CD14-positive monocyte (primary cell): ENCODE measurements at regions not wholly inside any gene's neighbourhood (a gene's known extent, or its start where the extent isn't known, plus 50 kb on each side); places are given as distances from the start of the nearest gene placed in this dataset.

Source experiments
- DNase-seq, 3 donors: peaks; one replicate each; pipeline ENCODE4 v3.0.0-alpha.2; 2011 to 2022
- H2AFZ ChIP-seq: 2 replicates; pipeline ENCODE4 v1.6.0; 2012; ENCODE audit warnings: mild to moderate bottlenecking, low read depth, low read length, inconsistent platforms; ENCODE audit not compliant: insufficient read depth, poor library complexity, severe bottlenecking
- H3K27ac ChIP-seq, 2 donors: 1 replicate in 1 of 2; 2 replicates in 1 of 2; pipeline ENCODE4 v1.5.1; 2012 to 2013; ENCODE audit warnings: low read length in 2 of 2, control low read depth in 1 of 2, inconsistent platforms in 1 of 2, low read depth in 1 of 2, mild to moderate bottlenecking in 1 of 2
- H3K27me3 ChIP-seq, 2 donors: one replicate each; pipeline versions ENCODE4 v1.6.0 to v1.6.1; 2011 to 2013; ENCODE audit warnings: low read length in 2 of 2; ENCODE audit not compliant: control insufficient read depth in 2 of 2, insufficient read depth in 2 of 2
- H3K36me3 ChIP-seq, 2 donors: replicated peaks in 1 of 2; 1 replicate in 1 of 2; 2 replicates in 1 of 2; pipeline versions ENCODE4 v1.5.1 to v1.6.1; 2012 to 2013; ENCODE audit warnings: low read length in 2 of 2, control low read depth in 1 of 2, inconsistent platforms in 1 of 2, mild to moderate bottlenecking in 1 of 2; ENCODE audit not compliant: insufficient read depth in 2 of 2, control insufficient read depth in 1 of 2
- H3K4me1 ChIP-seq, 2 donors: 1 replicate in 1 of 2; 2 replicates in 1 of 2; pipeline versions ENCODE4 v1.5.1 to v1.6.1; 2012 to 2013; ENCODE audit warnings: low read length in 2 of 2, control low read depth in 1 of 2, inconsistent platforms in 1 of 2, mild to moderate bottlenecking in 1 of 2, moderate library complexity in 1 of 2; ENCODE audit not compliant: insufficient read depth in 2 of 2, control insufficient read depth in 1 of 2
- H3K4me2 ChIP-seq: replicated peaks from 2 replicates; pipeline ENCODE3; 2012; ENCODE audit warnings: low read length, moderate library complexity, mild to moderate bottlenecking; ENCODE audit not compliant: poor library complexity, severe bottlenecking; ENCODE audit errors: extremely low read depth
- H3K4me3 ChIP-seq, 3 experiments: fragments of 200-600 bp in 1 of 3; sonication (generic) in 1 of 3; replicated peaks in 1 of 3; 1 replicate in 2 of 3; 2 replicates in 1 of 3; pipeline ENCODE4 v1.5.1; 2011 to 2013; ENCODE audit warnings: low read length in 3 of 3, mild to moderate bottlenecking in 3 of 3, control low read depth in 2 of 3, low read depth in 2 of 3, inconsistent platforms in 1 of 3, moderate library complexity in 1 of 3
- H3K79me2 ChIP-seq: 2 replicates; pipeline ENCODE4 v1.6.0; 2012; ENCODE audit warnings: mild to moderate bottlenecking, control low read depth, inconsistent platforms, low read length, moderate library complexity; ENCODE audit not compliant: insufficient read depth
- H3K9ac ChIP-seq: 2 replicates; pipeline ENCODE4 v1.6.0; 2017; ENCODE audit warnings: low read length, mild to moderate bottlenecking; ENCODE audit not compliant: insufficient read depth, poor library complexity, severe bottlenecking
- H3K9me3 ChIP-seq, 2 donors: replicated peaks in 1 of 2; 1 replicate in 1 of 2; 2 replicates in 1 of 2; pipeline versions ENCODE4 v1.5.1 to v1.6.1; 2012 to 2013; ENCODE audit warnings: low read length in 2 of 2, control low read depth in 1 of 2; ENCODE audit not compliant: control insufficient read depth in 1 of 2, insufficient read depth in 1 of 2
- H4K20me1 ChIP-seq: 2 replicates; pipeline ENCODE4 v1.6.0; 2012; ENCODE audit warnings: mild to moderate bottlenecking, low read length, control low read depth, moderate library complexity; ENCODE audit not compliant: insufficient read depth
- H3K27ac Mint-ChIP-seq, 7 donors: one replicate each; pipeline ENCODE4 v1.8.0; 2020; ENCODE audit warnings: mild to moderate bottlenecking in 7 of 7, mixed read lengths in 7 of 7, moderate library complexity in 6 of 7, inconsistent platforms in 2 of 7
- H3K27me3 Mint-ChIP-seq, 3 donors: one replicate each; pipeline ENCODE4 v1.8.0; 2021 to 2022; ENCODE audit warnings: low read depth in 3 of 3, mild to moderate bottlenecking in 3 of 3, mixed read lengths in 3 of 3, moderate library complexity in 3 of 3, inconsistent platforms in 1 of 3
- H3K36me3 Mint-ChIP-seq, 2 donors: one replicate each; pipeline ENCODE4 v1.8.0; 2020; ENCODE audit warnings: mixed read lengths in 2 of 2, inconsistent platforms in 1 of 2, mild to moderate bottlenecking in 1 of 2
- H3K4me1 Mint-ChIP-seq: one replicate; pipeline ENCODE4 v1.8.0; 2020; ENCODE audit warnings: mild to moderate bottlenecking, mixed read lengths
- H3K4me3 Mint-ChIP-seq, 2 donors: one replicate each; pipeline ENCODE4 v1.8.0; 2020; ENCODE audit warnings: mild to moderate bottlenecking in 2 of 2, mixed read lengths in 2 of 2, moderate library complexity in 1 of 2
- H3K9me3 Mint-ChIP-seq, 7 donors: one replicate each; pipeline ENCODE4 v1.8.0; 2020 to 2022; ENCODE audit warnings: mixed read lengths in 7 of 7, mild to moderate bottlenecking in 6 of 7, moderate library complexity in 6 of 7, inconsistent platforms in 2 of 7
- WGBS: methylation state at CpG from one replicate; pipeline ENCODE4 v1.1.5; 2013; ENCODE audit warnings: missing lambda C conversion rate; ENCODE audit not compliant: insufficient coverage; 5-methylcytosine and 5-hydroxymethylcytosine counted together
- intact Hi-C, 2 donors: fragments of 100-400 bp; cut with micrococcal nuclease; formaldehyde crosslinking; loops; one replicate each; pipeline versions ENCODE4 v1.15.0 to v1.15.1; 2023
- TF ChIP-seq, protein P1 (sequence below): fragments of 200-600 bp; IDR thresholded peaks from one replicate; pipeline ENCODE4 v1.8.0; 2022; ENCODE audit warnings: antibody characterized with exemption, mild to moderate bottlenecking

DNA sequence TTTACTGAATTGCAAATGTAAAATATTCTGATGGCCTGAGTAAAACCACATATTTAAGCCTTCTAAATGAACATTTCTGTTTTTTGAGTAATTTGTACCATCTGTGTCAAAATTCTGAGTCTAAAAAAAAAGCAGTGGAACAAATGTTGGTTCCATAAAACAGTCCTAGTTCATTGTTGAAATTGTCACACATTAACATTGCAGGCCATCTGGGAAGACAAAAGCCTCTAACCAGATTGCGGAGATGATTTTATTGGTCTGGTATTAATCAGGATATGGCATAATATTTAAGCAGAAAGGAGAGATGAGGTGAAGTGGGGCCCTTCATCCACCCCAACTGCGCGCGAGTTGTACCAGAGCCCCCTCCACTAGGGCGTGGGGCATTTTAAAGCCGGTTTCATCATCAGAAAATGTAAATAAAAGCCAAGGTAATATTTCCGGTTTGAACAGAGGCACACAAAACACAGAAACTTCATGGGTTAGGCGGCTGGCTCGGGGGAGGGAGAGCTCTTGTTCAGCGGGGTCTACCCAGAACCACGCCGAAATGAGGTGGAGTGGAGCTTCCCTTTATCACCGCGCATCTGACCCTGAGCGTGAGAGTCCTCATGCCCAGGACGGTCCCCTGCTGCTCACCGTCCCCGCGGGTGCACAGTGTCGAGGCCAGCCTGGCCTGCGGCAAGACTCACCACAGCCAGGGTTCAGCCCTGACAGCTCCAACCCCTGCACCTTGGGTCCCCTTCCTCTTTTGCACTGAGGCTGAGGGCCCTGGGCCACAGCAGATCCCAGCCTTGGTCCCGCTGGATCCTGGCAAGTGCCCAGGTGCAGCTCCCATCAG lies 169.2 kb downstream of the URI1 start:
- 96% methylated on average over 16 of the region's 22 CpGs for WGBS
- Histone ChIP-seq H3K4me2 (no peak overlapping the region), H3K27me3 (no peaks in the 10 kb centered on the region), H4K20me1 (no peaks in the 10 kb centered on the region), H3K4me3 (no peak overlapping the region), H3K9me3 (no peaks in the 10 kb centered on the region), H3K36me3 (no peaks in the 10 kb centered on the region), H3K79me2 (no peaks in the 10 kb centered on the region), H2AFZ (no peak overlapping the region), H3K4me1 (no peaks in the 10 kb centered on the region), H3K27ac (no peak overlapping the region), H3K9ac (no peak overlapping the region)
- no peaks in the 10 kb centered on the region for H3K36me3 Mint-ChIP-seq
- TF ChIP-seq, protein P1, sequence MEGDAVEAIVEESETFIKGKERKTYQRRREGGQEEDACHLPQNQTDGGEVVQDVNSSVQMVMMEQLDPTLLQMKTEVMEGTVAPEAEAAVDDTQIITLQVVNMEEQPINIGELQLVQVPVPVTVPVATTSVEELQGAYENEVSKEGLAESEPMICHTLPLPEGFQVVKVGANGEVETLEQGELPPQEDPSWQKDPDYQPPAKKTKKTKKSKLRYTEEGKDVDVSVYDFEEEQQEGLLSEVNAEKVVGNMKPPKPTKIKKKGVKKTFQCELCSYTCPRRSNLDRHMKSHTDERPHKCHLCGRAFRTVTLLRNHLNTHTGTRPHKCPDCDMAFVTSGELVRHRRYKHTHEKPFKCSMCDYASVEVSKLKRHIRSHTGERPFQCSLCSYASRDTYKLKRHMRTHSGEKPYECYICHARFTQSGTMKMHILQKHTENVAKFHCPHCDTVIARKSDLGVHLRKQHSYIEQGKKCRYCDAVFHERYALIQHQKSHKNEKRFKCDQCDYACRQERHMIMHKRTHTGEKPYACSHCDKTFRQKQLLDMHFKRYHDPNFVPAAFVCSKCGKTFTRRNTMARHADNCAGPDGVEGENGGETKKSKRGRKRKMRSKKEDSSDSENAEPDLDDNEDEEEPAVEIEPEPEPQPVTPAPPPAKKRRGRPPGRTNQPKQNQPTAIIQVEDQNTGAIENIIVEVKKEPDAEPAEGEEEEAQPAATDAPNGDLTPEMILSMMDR = no peak
- no peak for DNase-seq
- H3K27me3 Mint-ChIP-seq = peaks cover 6 to 8% (median 7%) of the 10 kb centered on the region in 3 donors
- H3K9me3 Mint-ChIP-seq = peaks cover 0 to 2% (median 0%) of the 10 kb centered on the region in 7 donors
- H3K27ac Mint-ChIP-seq = no peak overlapping the region
- intact Hi-C loops = no loop called here
- no peak overlapping the region for H3K4me3 Mint-ChIP-seq
- no peaks in the 10 kb centered on the region for H3K4me1 Mint-ChIP-seq

DNA sequence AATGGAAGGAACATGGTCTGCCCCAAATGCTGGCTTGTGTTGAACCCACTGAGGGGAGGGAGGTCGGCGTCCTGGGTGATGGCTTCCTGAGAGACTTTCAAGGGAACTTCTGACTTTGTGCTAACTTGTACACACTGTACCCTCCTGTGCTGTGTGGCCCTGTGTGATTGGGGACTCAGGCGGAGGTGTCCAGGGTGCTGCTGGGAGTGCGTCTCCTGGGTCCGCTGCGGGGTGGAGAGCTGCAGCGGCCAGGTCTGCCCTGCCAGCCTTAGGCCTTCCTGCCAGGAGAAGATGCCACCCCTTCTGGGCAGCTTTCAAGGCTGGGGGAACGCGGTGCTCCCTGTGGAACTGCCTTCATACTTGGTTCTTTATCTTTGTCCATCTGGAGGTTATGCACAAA lies 170.1 kb downstream of the URI1 start:
- H2AFZ ChIP-seq = no peak overlapping the region
- H3K4me1 ChIP-seq = no peaks in the 10 kb centered on the region
- WGBS = 94% methylated on average over 9 of the region's 9 CpGs
- Mint-ChIP-seq H3K9me3 (peaks cover 0 to 2% (median 0%) of the 10 kb centered on the region in 7 donors), H3K27ac (no peak overlapping the region), H3K4me1 (no peaks in the 10 kb centered on the region), H3K36me3 (no peaks in the 10 kb centered on the region), H3K27me3 (peaks cover 3 to 8% (median 6%) of the 10 kb centered on the region in 3 donors), H3K4me3 (no peak overlapping the region)
- H3K36me3 ChIP-seq = no peaks in the 10 kb centered on the region
- no peak overlapping the region for H3K9ac ChIP-seq
- no peak overlapping the region for H3K4me2 ChIP-seq
- no peaks in the 10 kb centered on the region for H3K9me3 ChIP-seq
- TF ChIP-seq, protein P1 = no peak
- no peak overlapping the region for H3K27ac ChIP-seq
- H3K27me3 ChIP-seq = no peaks in the 10 kb centered on the region
- no peak for DNase-seq
- H3K4me3 ChIP-seq = no peak overlapping the region
- intact Hi-C loops = no loop called here
- no peaks in the 10 kb centered on the region for H4K20me1 ChIP-seq
- H3K79me2 ChIP-seq = no peaks in the 10 kb centered on the region
